A549 (cell line): ENCODE measurements at regions not wholly inside any gene's neighbourhood (a gene's known extent, or its start where the extent isn't known, plus 50 kb on each side); places are given as distances from the start of the nearest gene placed in this dataset.

ENCODE experiments used
- ATAC-seq, 2 experiments: fragments of 200-7000 bp in 1 of 2; fragments of >200 bp in 1 of 2; cut with Nextera tagmentation in 1 of 2; cut with Tn5 transposase in 1 of 2; 3 replicates each; pipeline versions ENCODE4 v1.8.0 to v1.9.1; 2018 to 2020; ENCODE audit warnings: mild to moderate bottlenecking in 1 of 2, moderate library complexity in 1 of 2
- CTCF ChIA-PET: fragments of 300-600 bp; sonication (Branson Sonifier 250); formaldehyde crosslinking; extraction: SDS; loops from one replicate; lab custom pipeline; 2021; ENCODE audit warnings: antibody characterized with exemption, inconsistent platforms; lab: Yijun Ruan, JAX
- POLR2A ChIA-PET: fragments of 350-600 bp; formaldehyde crosslinking; extraction: SDS; loops from one replicate; lab custom pipeline; 2021; ENCODE audit warnings: antibody characterized with exemption, inconsistent platforms; lab: Yijun Ruan, JAX
- DNase-seq, 2 experiments: peaks; one replicate each; pipeline versions ENCODE4 v3.0.0 to v3.0.0-alpha.2; 2011 to 2016; ENCODE audit warnings: low read depth in 1 of 2, low spot score in 1 of 2
- FAIRE-seq: peaks from 2 replicates; lab custom pipeline; 2011; peaks lifted over from hg19 to GRCh38; lab: Jason Lieb, UNC
- H3K27ac ChIP-seq, 2 experiments: fragments of >200 bp; sonication (Bioruptor Twin); formaldehyde crosslinking; 3 replicates each; pipeline ENCODE4 v1.5.1; 2016 to 2017
- H3K4me1 ChIP-seq: fragments of >200 bp; sonication (Bioruptor Twin); formaldehyde crosslinking; 3 replicates; pipeline ENCODE4 v1.6.1; 2016
- H3K4me2 ChIP-seq: fragments of >200 bp; sonication (Bioruptor Twin); formaldehyde crosslinking; 3 replicates; pipeline ENCODE4 v1.6.1; 2016
- H3K4me3 ChIP-seq: fragments of >200 bp; sonication (Bioruptor Twin); formaldehyde crosslinking; 3 replicates; pipeline ENCODE4 v1.5.1; 2016
- H3K9me3 ChIP-seq: fragments of >200 bp; sonication (Bioruptor Twin); formaldehyde crosslinking; 3 replicates; pipeline ENCODE4 v1.6.1; 2016
- CBX8 ChIP-seq: fragments of 200-600 bp; sonication (generic); IDR thresholded peaks from 2 replicates; pipeline ENCODE4 v1.6.1; 2016
- CEBPB ChIP-seq, 2 experiments: fragments of >200 bp in 1 of 2; sonication (Bioruptor Twin) in 1 of 2; formaldehyde crosslinking in 1 of 2; IDR thresholded peaks; 2 replicates each; pipeline ENCODE4 v1.6.1; 2012 to 2016
- EP300 ChIP-seq, 2 experiments: fragments of >200 bp; sonication (Bioruptor Twin); formaldehyde crosslinking; IDR thresholded peaks; 2 replicates in 1 of 2; 3 replicates in 1 of 2; pipeline ENCODE4 v1.6.1; 2016 to 2017
- HDAC2 ChIP-seq: fragments of 200-600 bp; sonication (generic); IDR thresholded peaks from 2 replicates; pipeline ENCODE4 v1.6.1; 2016
- JUN ChIP-seq, 2 experiments: fragments of >200 bp; sonication (Bioruptor Twin); formaldehyde crosslinking; IDR thresholded peaks; 2 replicates in 1 of 2; 3 replicates in 1 of 2; pipeline ENCODE4 v1.6.1; 2016 to 2017
- RAD21 ChIP-seq, 2 experiments: fragments of >200 bp in 1 of 2; sonication (Bioruptor Twin) in 1 of 2; formaldehyde crosslinking in 1 of 2; IDR thresholded peaks in 1 of 2; conservative IDR thresholded peaks in 1 of 2; 2 replicates in 1 of 2; 3 replicates in 1 of 2; pipeline ENCODE4 v1.6.1; 2012 to 2018; ENCODE audit warnings: inconsistent platforms in 1 of 2
- RCOR1 ChIP-seq: fragments of 150-350 bp; IDR thresholded peaks from 2 replicates; pipeline ENCODE4 v1.6.1; 2014; ENCODE audit warnings: antibody characterized with exemption, low read length, low read depth
- SMC3 ChIP-seq: fragments of >200 bp; sonication (Bioruptor Twin); formaldehyde crosslinking; IDR thresholded peaks from 3 replicates; pipeline ENCODE4 v1.6.1; 2018; ENCODE audit warnings: inconsistent platforms
- SREBF2 ChIP-seq: fragments of 450-650 bp; IDR thresholded peaks from 2 replicates; pipeline ENCODE4 v1.6.1; 2014; ENCODE audit warnings: mild to moderate bottlenecking, moderate library complexity
- ZC3H11A ChIP-seq: fragments of 450-650 bp; IDR thresholded peaks from 2 replicates; pipeline ENCODE4 v1.6.1; 2014; ENCODE audit warnings: antibody characterized with exemption, mild to moderate bottlenecking
- ZFP36 ChIP-seq: fragments of 450-650 bp; IDR thresholded peaks from 2 replicates; pipeline ENCODE4 v1.6.1; 2014; ENCODE audit warnings: borderline replicate concordance; ENCODE audit not compliant: partially characterized antibody
- WGBS: methylation state at CpG from one replicate; pipeline ENCODE4 v1.1.6; 2017; ENCODE audit errors: missing lambda C conversion rate; 5-methylcytosine and 5-hydroxymethylcytosine counted together
- TF ChIP-seq, protein P1 (sequence below): fragments of 450-650 bp; IDR thresholded peaks from 2 replicates; pipeline ENCODE4 v1.6.1; 2014; ENCODE audit warnings: antibody characterized with exemption
- TF ChIP-seq, protein P2 (sequence below): fragments of 250-450 bp; sonication (Bioruptor Pico); IDR thresholded peaks from 2 replicates; pipeline ENCODE4 v1.5.0; 2021; ENCODE audit warnings: mild to moderate bottlenecking, moderate library complexity, borderline replicate concordance
- TF ChIP-seq, protein P3 (sequence below): fragments of 150-350 bp; IDR thresholded peaks from 2 replicates; pipeline ENCODE4 v1.6.1; 2014; ENCODE audit warnings: low read depth, mild to moderate bottlenecking, low read length
- TF ChIP-seq, protein P4 (sequence below): fragments of >200 bp; sonication (Bioruptor Twin); formaldehyde crosslinking; IDR thresholded peaks from 3 replicates; pipeline ENCODE4 v1.6.1; 2016

DNA sequence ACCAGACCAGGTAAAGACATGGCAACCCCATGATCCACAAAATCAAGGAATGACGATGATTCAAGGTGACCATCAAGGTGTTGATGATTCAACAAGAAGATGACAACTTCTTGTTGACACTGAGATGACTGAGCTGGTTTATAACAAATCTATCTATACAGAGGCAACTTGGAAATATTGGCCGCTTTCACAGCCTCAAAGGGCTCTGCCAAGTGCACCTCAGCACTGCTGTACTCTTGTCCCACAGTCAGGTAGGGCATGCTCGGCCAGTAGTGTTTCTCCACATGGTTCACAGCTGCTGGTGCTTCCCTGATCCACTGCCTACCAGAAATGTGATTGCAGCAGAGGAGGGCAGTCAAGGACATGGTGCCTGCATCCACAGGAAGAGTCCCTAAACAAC is 125.2 kb upstream of the SYT6 start:
- H3K9me3 ChIP-seq, result no peaks in the 10 kb centered on the region
- DNase-seq, result no peak
- TF ChIP-seq, protein P1, sequence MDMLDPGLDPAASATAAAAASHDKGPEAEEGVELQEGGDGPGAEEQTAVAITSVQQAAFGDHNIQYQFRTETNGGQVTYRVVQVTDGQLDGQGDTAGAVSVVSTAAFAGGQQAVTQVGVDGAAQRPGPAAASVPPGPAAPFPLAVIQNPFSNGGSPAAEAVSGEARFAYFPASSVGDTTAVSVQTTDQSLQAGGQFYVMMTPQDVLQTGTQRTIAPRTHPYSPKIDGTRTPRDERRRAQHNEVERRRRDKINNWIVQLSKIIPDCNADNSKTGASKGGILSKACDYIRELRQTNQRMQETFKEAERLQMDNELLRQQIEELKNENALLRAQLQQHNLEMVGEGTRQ, result no peak
- TF ChIP-seq RAD21 (conservative IDR thresholded peaks at IDR 0.05 in 1 of 2, IDR thresholded peaks at IDR 0.05 in 1 of 2) (no peak), SREBF2 (no peak), SMC3 (no peak)
- TF ChIP-seq, all 56 proteins: peak for 0
- POLR2A ChIA-PET, result no interaction called here
- Histone ChIP-seq H3K4me1 (no peaks in the 10 kb centered on the region), H3K27ac (no peak overlapping the region), H3K4me3 (no peak overlapping the region), H3K4me2 (no peak overlapping the region)
- 16% methylated on average over 3 of the region's 3 CpGs for WGBS
- CTCF ChIA-PET, result interaction anchor here (1.3 kb wide), 1 partner anchor 301 kb away, joined by 3 read pairs; no protein-coding TSS in a partner anchor
- ATAC-seq (no peak), FAIRE-seq (no peak)

DNA sequence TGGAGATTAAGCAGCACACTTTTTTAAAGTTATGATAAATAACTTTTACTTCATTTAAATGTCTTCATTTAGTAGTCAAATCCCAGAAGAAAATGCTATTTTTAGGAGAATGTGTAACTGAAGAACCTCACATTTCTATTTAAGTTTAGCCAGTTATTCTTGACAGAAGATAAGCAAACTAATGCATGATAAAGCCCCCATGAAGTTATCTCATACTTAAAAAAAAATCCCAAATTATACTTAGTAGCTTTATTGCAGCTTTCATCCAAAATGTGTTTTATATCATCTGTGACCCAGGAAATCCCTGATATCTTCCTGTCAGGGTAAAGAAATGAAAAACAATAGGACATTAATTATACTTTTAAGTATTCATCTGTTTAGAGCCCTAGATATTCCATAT is 124.8 kb upstream of the SYT6 start:
- TF ChIP-seq, protein P2, sequence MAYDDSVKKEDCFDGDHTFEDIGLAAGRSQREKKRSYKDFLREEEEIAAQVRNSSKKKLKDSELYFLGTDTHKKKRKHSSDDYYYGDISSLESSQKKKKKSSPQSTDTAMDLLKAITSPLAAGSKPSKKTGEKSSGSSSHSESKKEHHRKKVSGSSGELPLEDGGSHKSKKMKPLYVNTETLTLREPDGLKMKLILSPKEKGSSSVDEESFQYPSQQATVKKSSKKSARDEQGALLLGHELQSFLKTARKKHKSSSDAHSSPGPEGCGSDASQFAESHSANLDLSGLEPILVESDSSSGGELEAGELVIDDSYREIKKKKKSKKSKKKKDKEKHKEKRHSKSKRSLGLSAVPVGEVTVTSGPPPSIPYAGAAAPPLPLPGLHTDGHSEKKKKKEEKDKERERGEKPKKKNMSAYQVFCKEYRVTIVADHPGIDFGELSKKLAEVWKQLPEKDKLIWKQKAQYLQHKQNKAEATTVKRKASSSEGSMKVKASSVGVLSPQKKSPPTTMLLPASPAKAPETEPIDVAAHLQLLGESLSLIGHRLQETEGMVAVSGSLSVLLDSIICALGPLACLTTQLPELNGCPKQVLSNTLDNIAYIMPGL, result no peak
- TF ChIP-seq CEBPB (IDR thresholded peaks at IDR 0.05) (no peak), HDAC2 (no peak), SMC3 (no peak), RCOR1 (no peak), CBX8 (no peak), ZC3H11A (no peak), EP300 (IDR thresholded peaks at IDR 0.05) (no peak), JUN (IDR thresholded peaks at IDR 0.05) (no peak)
- TF ChIP-seq, protein P3, sequence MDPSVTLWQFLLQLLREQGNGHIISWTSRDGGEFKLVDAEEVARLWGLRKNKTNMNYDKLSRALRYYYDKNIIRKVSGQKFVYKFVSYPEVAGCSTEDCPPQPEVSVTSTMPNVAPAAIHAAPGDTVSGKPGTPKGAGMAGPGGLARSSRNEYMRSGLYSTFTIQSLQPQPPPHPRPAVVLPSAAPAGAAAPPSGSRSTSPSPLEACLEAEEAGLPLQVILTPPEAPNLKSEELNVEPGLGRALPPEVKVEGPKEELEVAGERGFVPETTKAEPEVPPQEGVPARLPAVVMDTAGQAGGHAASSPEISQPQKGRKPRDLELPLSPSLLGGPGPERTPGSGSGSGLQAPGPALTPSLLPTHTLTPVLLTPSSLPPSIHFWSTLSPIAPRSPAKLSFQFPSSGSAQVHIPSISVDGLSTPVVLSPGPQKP, result no peak
- TF ChIP-seq, protein P4, sequence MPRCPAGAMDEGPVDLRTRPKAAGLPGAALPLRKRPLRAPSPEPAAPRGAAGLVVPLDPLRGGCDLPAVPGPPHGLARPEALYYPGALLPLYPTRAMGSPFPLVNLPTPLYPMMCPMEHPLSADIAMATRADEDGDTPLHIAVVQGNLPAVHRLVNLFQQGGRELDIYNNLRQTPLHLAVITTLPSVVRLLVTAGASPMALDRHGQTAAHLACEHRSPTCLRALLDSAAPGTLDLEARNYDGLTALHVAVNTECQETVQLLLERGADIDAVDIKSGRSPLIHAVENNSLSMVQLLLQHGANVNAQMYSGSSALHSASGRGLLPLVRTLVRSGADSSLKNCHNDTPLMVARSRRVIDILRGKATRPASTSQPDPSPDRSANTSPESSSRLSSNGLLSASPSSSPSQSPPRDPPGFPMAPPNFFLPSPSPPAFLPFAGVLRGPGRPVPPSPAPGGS, result no peak
- ChIA-PET POLR2A (no interaction called here), CTCF (interaction anchor here (1.3 kb wide), 1 partner anchor 300 kb away, joined by 3 read pairs; no protein-coding TSS in a partner anchor)
- ATAC-seq, result no peak
- Histone ChIP-seq H3K27ac (no peak overlapping the region), H3K4me3 (no peak overlapping the region), H3K4me1 (no peaks in the 10 kb centered on the region), H3K4me2 (no peak overlapping the region), H3K9me3 (no peaks in the 10 kb centered on the region)
- no peak for FAIRE-seq
- DNase-seq, result no peak

DNA sequence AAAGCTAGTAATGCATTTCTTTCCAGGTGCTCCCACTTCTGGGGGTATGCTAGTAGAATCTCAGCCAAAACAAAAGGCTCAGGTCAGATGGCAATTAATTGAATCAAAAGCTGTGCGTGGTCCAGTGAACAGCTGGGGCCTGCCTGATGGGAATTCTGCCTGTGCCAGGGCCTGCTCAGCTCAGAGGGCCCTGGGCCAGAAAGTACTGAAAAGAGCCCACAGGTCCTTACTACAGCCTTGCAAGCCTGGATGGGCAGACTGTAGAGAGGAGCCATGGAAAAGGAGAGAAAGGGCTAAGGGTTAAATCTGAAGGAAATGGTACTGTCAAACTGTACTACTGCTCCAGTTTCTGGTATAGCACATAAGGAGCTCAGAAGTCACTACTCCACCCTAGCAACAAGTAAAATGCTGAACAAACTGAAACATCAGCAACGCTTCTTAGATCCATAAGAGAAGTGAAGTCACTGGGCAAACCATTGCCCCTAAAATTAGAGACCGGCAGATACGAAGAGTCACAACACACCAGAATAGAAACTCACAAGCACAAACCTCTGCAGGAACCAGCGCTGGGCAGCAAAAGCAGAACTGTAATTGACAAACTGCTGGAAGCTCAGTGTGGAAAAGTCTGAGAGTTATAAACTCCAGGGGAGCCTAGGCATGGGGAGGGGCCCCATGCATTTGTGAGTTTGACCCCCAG is 121.1 kb upstream of the SYT6 start:
- POLR2A ChIA-PET, result no interaction called here
- DNase-seq (no peak), FAIRE-seq (no peak), ATAC-seq (no peak)
- WGBS, result 70% methylated on average over 5 of the region's 5 CpGs
- no peak for TF ChIP-seq ZFP36
- Histone ChIP-seq H3K4me3 (no peak overlapping the region), H3K9me3 (no peaks in the 10 kb centered on the region), H3K27ac (no peak overlapping the region), H3K4me2 (no peak overlapping the region), H3K4me1 (no peaks in the 10 kb centered on the region)
- CTCF ChIA-PET, result interaction anchor here (0.7 to 1.4 kb wide), 3 partner anchors 8 to 49 kb away, joined by 3 to 7 read pairs (median 6); no protein-coding TSS in a partner anchor
